ENCODE measurements at regions not wholly inside any gene's neighbourhood (a gene's known extent, or its start where the extent isn't known, plus 50 kb on each side); places are given as distances from the start of the nearest gene placed in this dataset.

- Histone ChIP-seq H3K36me3 (no peaks in the 10 kb centered on the region), H3K4me1 (no peaks in the 10 kb centered on the region), H3K27me3 (no peaks in the 10 kb centered on the region), H3K27ac (no peak overlapping the region), H3K9me3 (no peaks in the 10 kb centered on the region), H3K4me3 (peak overlapping the region in 2 of 12 donors; percentile 11 to 44)
- WGBS, 4 donors: 83 to 87% (median 84%) methylated on average over 13 to 28 of the region's 28 CpGs
- TF ChIP-seq POLR2A (IDR thresholded peaks at IDR 0.05) (no peak), CTCF (IDR thresholded peaks at IDR 0.05) (no peak)
- ATAC-seq (peak in 1 of 4 donors; percentile 34), DNase-seq (no peak)
- intact Hi-C loops (cut with DNase I): no loop called here
Measured at GRCh38 chr12:127060310-127060847, 1206.6 kb upstream of the TMEM132C start.

- H3K4me3 ChIP-seq: peak overlapping the region in 1 of 12 donors; percentile 44
Measured at GRCh38 chr12:127060933-127061332, 1206.0 kb upstream of the TMEM132C start.

GRCh38 chr12:127063339-127064072 lies 1203.5 kb upstream of the TMEM132C start:
- TF ChIP-seq CTCF (IDR thresholded peaks at IDR 0.05) (no peak), POLR2A (IDR thresholded peaks at IDR 0.05) (no peak)
- no peaks in the 10 kb centered on the region for H3K27me3 ChIP-seq
- intact Hi-C loops (cut with DNase I): no loop called here
- H3K36me3 ChIP-seq: no peaks in the 10 kb centered on the region
- no peak for ATAC-seq
- H3K4me3 ChIP-seq: no peak overlapping the region
- no peaks in the 10 kb centered on the region for H3K4me1 ChIP-seq
- H3K27ac ChIP-seq: no peak overlapping the region
- no peak for DNase-seq
- WGBS, 4 donors: 78 to 88% (median 85%) methylated on average over 18 of the region's 18 CpGs
- H3K9me3 ChIP-seq: no peaks in the 10 kb centered on the region

More at GRCh38 chr12:127060933-127061332, 1206.0 kb upstream of the TMEM132C start:
- Histone ChIP-seq H3K4me1 (no peaks in the 10 kb centered on the region), H3K36me3 (no peaks in the 10 kb centered on the region), H3K9me3 (no peaks in the 10 kb centered on the region), H3K27me3 (no peaks in the 10 kb centered on the region), H3K27ac (no peak overlapping the region)
- ATAC-seq: no peak
- no peak for DNase-seq
- 90 to 93% (median 92%) methylated on average over 11 to 14 of the region's 14 CpGs for WGBS, 4 donors
- TF ChIP-seq POLR2A (IDR thresholded peaks at IDR 0.05) (no peak), CTCF (IDR thresholded peaks at IDR 0.05) (no peak)
- intact Hi-C loops (cut with DNase I): no loop called here

- H3K4me1 ChIP-seq: no peaks in the 10 kb centered on the region
- TF ChIP-seq POLR2A (IDR thresholded peaks at IDR 0.05) (no peak), CTCF (IDR thresholded peaks at IDR 0.05) (no peak)
- no peak for ATAC-seq
- no peak overlapping the region for H3K4me3 ChIP-seq
- intact Hi-C loops (cut with DNase I): no loop called here
- H3K36me3 ChIP-seq: no peaks in the 10 kb centered on the region
- no peak overlapping the region for H3K27ac ChIP-seq
- DNase-seq: no peak
- no peaks in the 10 kb centered on the region for H3K27me3 ChIP-seq
- 88 to 92% (median 90%) methylated on average over 5 of the region's 5 CpGs for WGBS, 4 donors
- H3K9me3 ChIP-seq: no peaks in the 10 kb centered on the region
Measured at GRCh38 chr12:127064207-127064606, 1202.8 kb upstream of the TMEM132C start.

Data from heart left ventricle (tissue), 16 donors.